ENCODE measurements at regions not wholly inside any gene's neighbourhood (a gene's known extent, or its start where the extent isn't known, plus 50 kb on each side); places are given as distances from the start of the nearest gene placed in this dataset.
"Not testable (repeated sequence)": the region's sequence is repeated elsewhere in the genome, so short reads cannot be mapped to it uniquely, and the experiment has no call there.

DNA sequence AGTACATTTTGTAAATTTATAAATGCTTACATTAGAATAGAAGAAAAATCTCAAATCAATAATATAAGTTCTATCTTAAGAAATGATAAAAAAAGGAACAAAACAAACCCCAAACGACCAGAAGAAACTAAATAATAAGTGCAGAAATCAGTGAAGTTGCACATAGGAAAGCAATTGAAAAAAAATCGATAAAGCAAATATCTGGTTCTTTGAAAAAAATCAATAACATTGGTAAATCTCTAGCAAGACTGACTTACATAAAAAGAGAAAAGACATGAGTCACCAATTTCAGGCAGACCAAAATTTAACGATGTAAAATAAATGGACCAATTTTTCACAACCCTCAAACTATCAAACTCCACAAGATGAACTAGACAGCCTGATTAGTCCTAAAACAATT, 249.9 kb upstream of the HDAC4 start:
- DNase-seq: no peak
- H3K27ac ChIP-seq: no peak overlapping the region
- no peak overlapping the region for H3K4me3 ChIP-seq
- TF ChIP-seq POLR2AphosphoS5 (IDR thresholded peaks at IDR 0.05) (no peak), EP300 (IDR thresholded peaks at IDR 0.05) (no peak), POLR2A (IDR thresholded peaks at IDR 0.05) (no peak)
- TF ChIP-seq, protein P1, sequence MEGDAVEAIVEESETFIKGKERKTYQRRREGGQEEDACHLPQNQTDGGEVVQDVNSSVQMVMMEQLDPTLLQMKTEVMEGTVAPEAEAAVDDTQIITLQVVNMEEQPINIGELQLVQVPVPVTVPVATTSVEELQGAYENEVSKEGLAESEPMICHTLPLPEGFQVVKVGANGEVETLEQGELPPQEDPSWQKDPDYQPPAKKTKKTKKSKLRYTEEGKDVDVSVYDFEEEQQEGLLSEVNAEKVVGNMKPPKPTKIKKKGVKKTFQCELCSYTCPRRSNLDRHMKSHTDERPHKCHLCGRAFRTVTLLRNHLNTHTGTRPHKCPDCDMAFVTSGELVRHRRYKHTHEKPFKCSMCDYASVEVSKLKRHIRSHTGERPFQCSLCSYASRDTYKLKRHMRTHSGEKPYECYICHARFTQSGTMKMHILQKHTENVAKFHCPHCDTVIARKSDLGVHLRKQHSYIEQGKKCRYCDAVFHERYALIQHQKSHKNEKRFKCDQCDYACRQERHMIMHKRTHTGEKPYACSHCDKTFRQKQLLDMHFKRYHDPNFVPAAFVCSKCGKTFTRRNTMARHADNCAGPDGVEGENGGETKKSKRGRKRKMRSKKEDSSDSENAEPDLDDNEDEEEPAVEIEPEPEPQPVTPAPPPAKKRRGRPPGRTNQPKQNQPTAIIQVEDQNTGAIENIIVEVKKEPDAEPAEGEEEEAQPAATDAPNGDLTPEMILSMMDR (IDR thresholded peaks at IDR 0.05): no peak
- WGBS, 5 donors: 71 to 81% (median 74%) methylated on average over 3 of the region's 3 CpGs
- no peaks in the 10 kb centered on the region for H3K4me1 ChIP-seq
- intact Hi-C loops (cut with DNase I; ENCODE audit: low total_unique reads): no loop called here
- H3K27me3 ChIP-seq: peaks cover 0 to 15% (median 0%) of the 10 kb centered on the region in 3 donors
- no peaks in the 10 kb centered on the region for H3K36me3 ChIP-seq
- peaks cover 0 to 3% (median 0%) of the 10 kb centered on the region in 4 donors for H3K9me3 ChIP-seq

DNA sequence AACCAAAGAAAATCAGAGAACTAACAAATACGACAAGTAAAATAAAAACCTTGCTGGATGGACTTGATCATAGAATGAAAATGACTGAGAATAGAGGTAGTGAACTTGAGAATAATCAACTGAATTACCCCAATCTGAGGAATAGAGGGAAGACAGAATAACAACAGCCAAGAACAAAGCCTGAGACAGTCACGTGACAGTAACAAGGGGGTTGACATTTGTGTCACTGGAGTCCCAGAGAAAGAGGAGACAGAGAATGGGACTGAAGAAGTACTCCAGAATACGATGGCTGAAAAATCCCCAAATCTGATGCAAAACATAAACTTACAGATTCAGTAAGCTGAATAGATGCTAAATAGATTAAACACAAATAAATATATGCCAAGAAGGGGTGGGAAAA, 248.5 kb upstream of the HDAC4 start:
- Histone ChIP-seq H3K27ac (no peak overlapping the region), H3K27me3 (peaks cover 0 to 20% (median 0%) of the 10 kb centered on the region in 3 donors), H3K9me3 (peaks cover 0 to 3% (median 0%) of the 10 kb centered on the region in 4 donors), H3K4me1 (no peaks in the 10 kb centered on the region), H3K36me3 (no peaks in the 10 kb centered on the region), H3K4me3 (no peak overlapping the region)
- no peak for TF ChIP-seq POLR2AphosphoS5 (IDR thresholded peaks at IDR 0.05)
- TF ChIP-seq EP300 (IDR thresholded peaks at IDR 0.05): no peak
- TF ChIP-seq, protein P1 (IDR thresholded peaks at IDR 0.05): no peak
- TF ChIP-seq POLR2A (IDR thresholded peaks at IDR 0.05): no peak
- intact Hi-C loops (cut with DNase I; ENCODE audit: low total_unique reads): no loop called here
- 88 to 95% (median 89%) methylated on average over 3 of the region's 3 CpGs for WGBS, 5 donors
- no peak for DNase-seq

DNA sequence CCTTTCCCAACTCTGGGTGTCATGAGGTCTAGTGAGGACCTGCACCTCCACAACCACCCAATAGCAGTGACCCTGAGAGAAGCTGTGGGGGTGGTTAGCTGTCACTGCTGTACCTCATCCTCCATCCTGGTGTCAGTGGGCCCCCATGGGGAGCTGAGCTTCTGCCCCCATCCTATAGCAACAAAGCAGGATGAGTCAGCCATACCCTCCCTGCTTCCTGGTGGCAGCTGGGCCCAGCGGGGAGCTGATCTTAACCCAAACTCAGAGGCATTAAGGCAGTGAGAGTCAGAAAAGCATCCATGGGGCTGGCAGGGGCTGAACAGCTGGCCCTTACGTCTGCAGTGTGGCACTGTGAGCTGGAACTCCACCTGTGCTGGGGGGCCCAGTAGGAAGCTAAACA, 247.8 kb upstream of the HDAC4 start:
- Histone ChIP-seq H3K4me1 (no peaks in the 10 kb centered on the region), H3K27me3 (peaks cover 0 to 20% (median 0%) of the 10 kb centered on the region in 3 donors), H3K9me3 (peaks cover 0 to 3% (median 0%) of the 10 kb centered on the region in 4 donors), H3K4me3 (no peak overlapping the region), H3K36me3 (no peaks in the 10 kb centered on the region), H3K27ac (no peak overlapping the region)
- intact Hi-C loops (cut with DNase I; ENCODE audit: low total_unique reads): no loop called here
- TF ChIP-seq POLR2A (IDR thresholded peaks at IDR 0.05) (no peak), POLR2AphosphoS5 (IDR thresholded peaks at IDR 0.05) (no peak)
- no peak for DNase-seq
- 77 to 87% (median 83%) methylated on average over 2 of the region's 2 CpGs for WGBS, 5 donors

DNA sequence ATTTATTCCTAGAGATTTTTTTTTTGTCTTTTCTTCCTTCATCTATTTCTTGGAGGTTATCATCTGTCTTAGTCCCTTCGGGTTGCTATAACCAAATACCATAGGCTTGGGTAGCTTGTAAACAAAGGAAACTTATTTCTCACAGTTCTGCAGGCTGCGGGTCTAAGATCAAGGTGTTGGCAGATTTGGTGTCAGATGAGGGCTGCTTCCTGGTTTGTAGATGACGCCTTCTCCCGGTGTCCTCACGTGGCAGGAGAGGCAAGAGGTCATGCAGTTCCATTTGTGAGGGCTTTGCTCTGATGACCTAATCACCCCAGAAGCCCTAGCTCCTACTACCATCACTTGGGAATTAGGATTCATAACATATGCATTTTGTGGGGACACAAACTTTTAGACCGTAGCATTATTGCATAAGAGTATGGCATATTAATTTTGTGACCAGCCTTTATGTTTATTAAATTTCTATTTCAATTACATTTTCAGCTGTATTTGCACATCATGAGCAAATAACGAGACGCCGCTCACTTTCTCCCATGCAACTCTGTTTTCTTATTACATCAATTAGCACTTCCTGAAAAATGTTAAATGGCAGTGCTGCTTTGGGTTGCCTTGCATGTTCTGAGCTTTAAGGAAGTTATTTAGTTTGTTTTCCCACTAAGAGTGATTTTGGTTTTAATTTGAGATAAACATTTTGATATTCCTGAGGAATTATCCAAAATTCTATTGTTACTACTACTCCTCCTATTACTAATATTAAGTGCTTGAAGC, 246.4 kb upstream of the HDAC4 start:
- H3K27ac ChIP-seq: no peak overlapping the region
- H3K4me1 ChIP-seq: no peaks in the 10 kb centered on the region
- peaks cover 0 to 20% (median 0%) of the 10 kb centered on the region in 3 donors for H3K27me3 ChIP-seq
- H3K9me3 ChIP-seq: peaks cover 0 to 3% (median 0%) of the 10 kb centered on the region in 4 donors
- no peak overlapping the region for H3K4me3 ChIP-seq
- WGBS, 5 donors: 52 to 67% (median 64%) methylated on average over 9 of the region's 9 CpGs
- DNase-seq: no peak
- TF ChIP-seq, protein P1 (IDR thresholded peaks at IDR 0.05): no peak
- TF ChIP-seq POLR2A (IDR thresholded peaks at IDR 0.05): no peak
- no peak for TF ChIP-seq EP300 (IDR thresholded peaks at IDR 0.05)
- TF ChIP-seq POLR2AphosphoS5 (IDR thresholded peaks at IDR 0.05): no peak
- intact Hi-C loops (cut with DNase I; ENCODE audit: low total_unique reads): no loop called here
- no peaks in the 10 kb centered on the region for H3K36me3 ChIP-seq

DNA sequence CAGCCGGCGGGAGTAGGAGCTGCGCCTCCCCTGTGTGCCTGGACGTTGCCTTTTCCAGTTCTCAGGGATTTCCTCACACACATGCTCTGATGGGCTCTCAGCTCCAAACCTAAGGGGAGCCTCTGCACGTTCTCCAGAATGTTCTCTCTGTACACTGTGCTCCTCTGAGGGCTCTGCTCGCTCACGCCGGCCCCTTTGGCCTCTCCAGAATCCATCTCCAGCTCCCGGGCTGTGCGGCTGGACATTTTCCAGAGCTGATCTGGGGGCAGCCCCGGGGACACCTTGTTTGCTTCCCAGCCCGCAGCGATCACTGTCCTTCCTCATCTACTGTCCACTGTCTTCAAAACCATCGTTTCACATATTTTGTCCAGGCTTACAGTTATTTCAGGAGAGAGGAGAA, 245.4 kb upstream of the HDAC4 start:
- intact Hi-C loops (cut with DNase I; ENCODE audit: low total_unique reads): no loop called here
- 61 to 86% (median 83%) methylated on average over 14 of the region's 14 CpGs for WGBS, 5 donors
- no peak for DNase-seq

DNA sequence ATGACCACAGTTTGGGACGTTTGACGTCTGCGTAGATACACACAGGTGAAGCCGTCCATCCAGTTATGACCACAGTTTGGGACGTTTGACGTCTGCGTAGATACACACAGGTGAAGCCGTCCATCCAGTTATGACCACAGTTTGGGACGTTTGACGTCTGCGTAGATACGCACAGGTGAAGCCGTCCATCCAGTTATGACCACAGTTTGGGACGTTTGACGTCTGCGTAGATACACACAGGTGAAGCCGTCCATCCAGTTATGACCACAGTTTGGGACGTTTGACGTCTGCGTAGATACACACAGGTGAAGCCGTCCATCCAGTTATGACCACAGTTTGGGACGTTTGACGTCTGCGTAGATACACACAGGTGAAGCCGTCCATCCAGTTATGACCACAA, 243.8 kb upstream of the HDAC4 start:
- H3K9me3 ChIP-seq; H3K27ac ChIP-seq; DNase-seq; H3K4me1 ChIP-seq; H3K36me3 ChIP-seq; intact Hi-C loops (cut with DNase I; ENCODE audit: low total_unique reads); H3K4me3 ChIP-seq: not testable (repeated sequence)
- 84 to 97% (median 89%) methylated on average over 4 to 14 of the region's 25 CpGs for WGBS, 5 donors
- H3K27me3 ChIP-seq: peaks cover 0 to 25% (median 0%) of the 10 kb centered on the region in 3 donors

More for the DNA sequence above, 245.4 kb upstream of the HDAC4 start:
- no peak for TF ChIP-seq EP300 (IDR thresholded peaks at IDR 0.05)
- TF ChIP-seq, protein P1 (IDR thresholded peaks at IDR 0.05): no peak
- TF ChIP-seq POLR2AphosphoS5 (IDR thresholded peaks at IDR 0.05): no peak
- no peak for TF ChIP-seq POLR2A (IDR thresholded peaks at IDR 0.05)
- Histone ChIP-seq H3K4me1 (no peaks in the 10 kb centered on the region), H3K36me3 (no peaks in the 10 kb centered on the region), H3K9me3 (peaks cover 0 to 3% (median 0%) of the 10 kb centered on the region in 4 donors), H3K4me3 (no peak overlapping the region), H3K27me3 (peaks cover 0 to 20% (median 0%) of the 10 kb centered on the region in 3 donors), H3K27ac (no peak overlapping the region)

Measured in stomach (tissue), 8 donors.